GM18867 (cell line): ENCODE measurements at regions not wholly inside any gene's neighbourhood (a gene's known extent, or its start where the extent isn't known, plus 50 kb on each side); places are given as distances from the start of the nearest gene placed in this dataset.
A peak's percentile ranks its signal among the peaks of the same experiment; 100 is the strongest.
"Not testable (repeated sequence)": the region's sequence is repeated elsewhere in the genome, so short reads cannot be mapped to it uniquely, and the experiment has no call there.

Experiments used
- ATAC-seq: cut with Tn5 transposase; IDR thresholded peaks from one replicate; pipeline ENCODE4 v1.9.1; 2021; ENCODE audit warnings: mild to moderate bottlenecking, moderate library complexity; ENCODE audit not compliant: unreplicated experiment

DNA sequence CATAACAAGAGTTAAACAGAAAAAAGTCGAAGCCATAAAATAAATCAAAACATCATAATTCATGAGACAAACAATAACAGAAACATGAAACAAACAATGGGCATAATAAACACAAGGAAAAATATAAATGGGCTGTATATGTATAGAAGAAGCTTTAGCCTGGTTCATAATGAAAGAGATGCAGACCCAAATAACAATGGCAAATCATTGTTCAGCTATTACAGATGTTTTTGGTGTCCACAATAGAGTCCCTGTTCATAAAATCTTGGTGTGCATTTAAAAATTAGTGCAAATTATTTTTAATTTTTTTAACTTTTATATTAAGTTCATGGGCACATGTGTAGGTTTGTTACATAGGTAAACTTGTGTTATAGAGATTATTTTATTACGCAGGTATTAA lies 1185.9 kb upstream of the B3GALT2 start:
- no peak for ATAC-seq

DNA sequence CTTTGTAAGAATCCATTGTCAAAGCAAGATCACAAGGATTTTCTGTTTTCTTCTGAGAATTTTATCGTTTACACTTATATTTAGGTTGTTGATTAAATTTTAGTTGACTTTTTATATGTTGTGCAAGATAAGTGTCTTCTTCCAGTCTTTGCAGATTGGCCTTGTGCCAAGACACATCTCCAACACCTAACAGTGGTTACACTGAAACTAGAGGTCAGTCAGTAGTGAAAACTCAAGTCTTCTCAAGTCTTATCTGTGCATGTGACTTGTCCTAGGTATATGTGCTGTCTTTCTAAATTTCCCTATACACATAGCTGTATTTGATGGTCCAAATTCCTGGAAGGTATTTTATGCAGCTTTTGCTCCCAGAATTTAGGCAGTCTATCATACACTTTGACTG lies 1183.2 kb upstream of the B3GALT2 start:
- peak; percentile 58 for ATAC-seq

DNA sequence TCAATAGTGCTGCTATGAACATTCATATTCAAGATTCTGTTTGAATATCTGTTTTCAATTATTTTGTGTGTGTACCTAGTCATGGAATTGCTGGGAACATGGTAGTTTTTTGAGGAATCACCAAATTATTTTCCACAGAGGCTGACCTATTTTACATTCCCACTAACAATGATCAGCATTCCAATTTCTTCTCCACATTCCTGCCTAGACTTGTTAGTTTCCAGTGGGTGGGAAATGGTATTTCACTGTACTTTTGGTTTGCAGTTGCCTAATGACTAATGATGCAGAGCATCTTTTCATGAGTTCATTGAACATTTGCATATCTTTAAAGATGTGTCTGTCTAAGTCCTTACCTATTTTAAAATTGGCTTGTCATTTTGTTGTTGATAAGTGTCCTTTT lies 1182.6 kb upstream of the B3GALT2 start:
- no peak for ATAC-seq

DNA sequence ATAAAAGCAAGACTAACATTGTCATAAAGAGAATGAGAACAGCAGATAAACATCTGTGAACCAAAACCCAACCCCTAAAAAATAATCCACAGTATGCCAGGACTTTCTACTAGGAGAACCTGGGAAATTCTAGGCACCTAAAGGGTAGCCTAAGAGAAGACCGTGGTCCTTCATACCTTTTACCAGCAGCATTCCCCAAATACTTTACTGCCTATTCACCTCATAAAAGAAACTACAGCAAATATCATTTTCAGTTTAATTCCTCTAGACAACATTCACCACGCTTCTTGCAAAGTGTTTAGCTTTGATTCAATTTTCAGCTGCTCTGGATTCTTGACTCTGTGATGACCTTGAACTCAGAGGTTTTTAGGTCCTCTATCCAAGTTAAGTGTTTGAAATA lies 1180.7 kb upstream of the B3GALT2 start:
- no peak for ATAC-seq

DNA sequence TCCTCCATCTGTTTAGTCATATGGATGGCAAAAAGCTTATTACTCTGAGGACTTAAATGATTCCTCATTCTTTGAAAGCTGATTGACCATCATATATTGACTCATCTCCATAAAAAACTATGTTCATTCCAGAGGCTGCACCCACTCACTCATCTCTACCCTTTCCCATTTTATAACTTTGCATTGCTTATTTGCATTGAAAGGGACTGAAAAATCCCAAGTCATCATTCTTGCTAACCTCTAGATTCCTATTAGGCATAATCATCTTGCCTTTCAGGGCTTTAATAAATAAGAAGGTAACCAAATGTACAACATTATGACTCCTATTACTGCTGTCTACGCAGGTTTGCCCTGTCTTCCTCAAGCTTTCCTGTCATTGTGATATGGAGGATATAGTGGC lies 1180.3 kb upstream of the B3GALT2 start:
- no peak for ATAC-seq

DNA sequence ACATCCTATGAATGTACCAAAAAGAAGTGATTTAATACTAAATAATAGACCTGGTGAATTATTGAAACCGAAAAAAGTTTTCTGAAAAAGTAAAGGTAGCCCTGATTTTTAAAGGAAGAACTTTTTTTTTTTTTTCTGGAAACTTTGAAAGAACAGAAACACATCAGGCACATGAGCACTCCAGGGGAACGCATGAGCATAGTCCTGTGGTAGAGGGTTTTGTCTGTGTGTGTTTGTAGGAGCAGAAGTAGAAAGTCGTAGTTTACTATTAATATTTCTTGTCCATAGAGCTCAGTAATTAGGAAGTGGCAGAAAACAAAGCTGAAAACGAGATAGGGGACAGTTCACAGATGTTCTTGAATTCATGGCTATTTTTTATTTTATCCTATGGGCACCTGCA lies 1175.9 kb upstream of the B3GALT2 start:
- no peak for ATAC-seq

DNA sequence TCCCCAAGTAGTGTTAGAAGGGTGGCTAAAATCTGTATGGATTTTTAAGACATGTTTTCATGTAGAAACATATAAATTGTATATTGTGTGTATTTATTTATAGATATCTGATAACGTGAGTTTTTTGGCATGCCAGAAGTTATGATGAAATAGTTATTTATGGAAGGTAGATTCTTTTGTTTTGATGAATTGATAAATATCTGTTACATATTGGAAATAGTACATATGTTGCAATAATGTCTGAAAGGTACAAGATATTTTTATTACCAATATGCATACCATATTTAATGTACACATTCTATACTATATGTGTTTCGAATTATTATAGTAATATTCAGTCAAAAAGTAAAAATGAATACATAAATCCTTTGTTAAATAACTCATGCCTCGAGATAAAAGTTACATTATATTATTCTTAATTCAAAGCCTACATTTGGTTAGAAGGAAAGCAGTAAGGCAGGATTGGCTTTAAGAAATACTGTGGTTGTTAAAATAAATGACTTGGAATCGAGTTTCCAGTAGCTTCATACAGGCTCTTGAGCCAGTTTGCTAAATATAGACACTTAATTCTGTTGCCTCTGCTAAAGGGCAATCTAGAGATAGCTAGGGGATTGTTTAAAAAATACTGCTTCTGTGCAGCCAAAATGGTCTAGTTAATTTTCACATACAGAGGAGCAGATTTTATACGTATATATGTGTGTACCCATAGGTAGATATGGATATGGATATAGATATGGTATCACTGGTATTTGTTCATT lies 1175.1 kb upstream of the B3GALT2 start:
- no peak for ATAC-seq

DNA sequence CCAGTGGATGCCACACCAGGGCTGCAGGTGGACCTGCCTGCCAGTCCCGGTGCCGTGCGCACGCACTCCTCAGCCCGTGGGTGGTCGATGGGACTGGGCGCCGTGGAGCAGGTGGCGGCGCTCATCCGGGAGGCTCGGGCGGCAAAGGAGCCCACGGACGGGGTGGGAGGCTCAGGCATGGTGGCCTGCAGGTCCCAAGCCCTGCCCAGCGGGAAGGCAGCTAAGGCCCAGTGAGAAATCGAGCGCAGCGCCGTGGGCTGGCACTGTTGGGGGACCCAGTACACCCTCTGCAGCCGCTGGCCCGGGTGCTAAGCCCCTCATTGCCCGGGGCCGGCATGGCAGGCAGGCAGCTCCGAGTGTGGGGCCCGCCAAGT lies 1171.8 kb upstream of the B3GALT2 start:
- no peak for ATAC-seq

DNA sequence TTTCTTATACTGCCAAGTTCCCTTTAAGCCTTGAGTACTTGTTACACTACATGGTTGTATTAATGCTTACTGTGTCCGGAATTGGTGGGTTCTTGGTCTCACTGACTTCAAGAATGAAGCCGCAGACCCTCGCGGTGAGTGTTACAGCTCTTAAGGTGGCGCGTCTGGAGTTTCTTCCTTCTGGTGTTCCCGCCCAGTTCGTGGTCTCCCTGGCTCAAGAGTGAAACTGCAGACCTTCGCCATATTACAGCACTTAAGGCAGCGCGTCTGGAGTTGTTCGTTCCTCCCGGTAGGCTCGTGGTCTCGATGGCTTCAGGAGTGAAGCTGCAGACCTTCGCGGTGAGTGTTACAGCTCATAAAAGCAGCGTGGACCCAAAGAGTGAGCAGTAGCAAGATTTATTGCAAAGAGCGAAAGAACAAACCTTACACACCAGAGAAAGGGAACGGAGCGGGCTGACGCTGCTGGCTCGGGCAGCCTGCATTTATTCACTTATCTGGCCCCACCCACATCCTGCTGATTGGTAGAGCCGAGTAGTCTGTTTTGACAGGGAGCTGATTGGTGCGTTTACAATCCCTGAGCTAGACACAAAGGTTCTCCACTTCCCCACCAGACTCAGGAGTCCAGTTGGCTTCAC lies 1171.3 kb upstream of the B3GALT2 start:
- not testable (repeated sequence) for ATAC-seq

DNA sequence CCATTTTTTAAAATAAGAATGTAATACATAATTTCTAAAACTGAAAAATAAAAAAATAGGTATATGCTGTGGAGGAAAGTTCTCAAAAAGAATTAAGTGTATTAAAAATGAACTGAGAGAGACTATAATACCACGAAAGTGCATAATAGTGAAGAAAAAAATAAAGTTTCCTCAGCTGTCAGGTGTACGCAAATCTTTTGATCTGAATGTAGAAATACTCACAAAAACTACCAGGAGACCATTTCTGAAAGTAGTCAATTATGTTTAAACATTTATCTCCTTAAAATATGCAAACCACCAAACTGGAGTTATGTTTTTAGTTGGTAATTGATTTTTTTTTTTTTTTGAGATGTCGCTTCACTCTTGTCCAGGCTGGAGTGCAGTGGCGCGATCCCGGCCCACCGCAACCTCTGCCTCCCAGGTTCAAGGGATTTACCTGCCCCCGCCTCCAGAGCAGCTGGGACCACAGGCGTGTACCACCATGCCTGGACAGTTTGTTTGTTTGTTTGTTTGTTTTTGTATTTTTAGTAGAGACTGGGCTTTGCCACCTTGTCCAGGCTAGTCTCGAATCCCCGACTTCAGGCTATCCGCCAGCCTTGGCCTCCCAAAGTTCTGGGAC lies 1169.2 kb upstream of the B3GALT2 start:
- ATAC-seq, result peak; percentile 76

DNA sequence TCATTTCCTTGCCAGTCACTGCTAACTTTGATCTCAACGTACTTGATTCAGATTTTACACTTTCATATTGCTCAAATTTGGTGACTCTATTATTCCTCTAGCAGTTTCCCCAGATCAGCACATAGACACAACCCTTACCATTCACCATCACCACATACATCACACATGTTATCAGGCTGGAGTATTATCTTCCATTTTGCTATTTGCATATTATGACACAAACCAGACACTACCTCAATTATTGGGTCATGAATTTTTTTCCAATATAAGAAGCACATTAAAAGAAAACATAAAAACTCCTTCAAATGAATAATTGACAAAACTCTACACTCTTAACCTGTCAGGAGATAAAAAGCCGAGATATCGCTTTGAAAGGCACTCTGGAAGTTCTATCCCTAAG lies 1166.7 kb upstream of the B3GALT2 start:
- no peak for ATAC-seq

DNA sequence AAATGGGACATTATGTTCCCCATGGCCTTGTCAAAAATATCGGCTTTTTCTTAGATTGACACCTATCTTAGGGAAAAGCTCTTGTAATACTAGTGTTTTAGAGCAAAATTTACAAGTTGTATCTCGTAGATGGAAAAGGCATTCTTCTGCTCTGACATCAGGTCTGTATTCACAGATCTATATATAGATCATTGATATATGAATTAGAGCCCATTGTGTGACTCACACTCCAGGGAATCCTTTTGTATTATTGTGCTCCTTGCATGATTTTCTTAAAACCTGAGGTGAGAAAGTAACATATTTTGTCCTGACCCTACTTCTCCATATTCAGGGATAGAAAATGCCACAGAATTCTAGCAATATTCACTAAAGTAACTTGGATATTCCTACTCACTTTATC lies 1160.8 kb upstream of the B3GALT2 start:
- ATAC-seq, result no peak

DNA sequence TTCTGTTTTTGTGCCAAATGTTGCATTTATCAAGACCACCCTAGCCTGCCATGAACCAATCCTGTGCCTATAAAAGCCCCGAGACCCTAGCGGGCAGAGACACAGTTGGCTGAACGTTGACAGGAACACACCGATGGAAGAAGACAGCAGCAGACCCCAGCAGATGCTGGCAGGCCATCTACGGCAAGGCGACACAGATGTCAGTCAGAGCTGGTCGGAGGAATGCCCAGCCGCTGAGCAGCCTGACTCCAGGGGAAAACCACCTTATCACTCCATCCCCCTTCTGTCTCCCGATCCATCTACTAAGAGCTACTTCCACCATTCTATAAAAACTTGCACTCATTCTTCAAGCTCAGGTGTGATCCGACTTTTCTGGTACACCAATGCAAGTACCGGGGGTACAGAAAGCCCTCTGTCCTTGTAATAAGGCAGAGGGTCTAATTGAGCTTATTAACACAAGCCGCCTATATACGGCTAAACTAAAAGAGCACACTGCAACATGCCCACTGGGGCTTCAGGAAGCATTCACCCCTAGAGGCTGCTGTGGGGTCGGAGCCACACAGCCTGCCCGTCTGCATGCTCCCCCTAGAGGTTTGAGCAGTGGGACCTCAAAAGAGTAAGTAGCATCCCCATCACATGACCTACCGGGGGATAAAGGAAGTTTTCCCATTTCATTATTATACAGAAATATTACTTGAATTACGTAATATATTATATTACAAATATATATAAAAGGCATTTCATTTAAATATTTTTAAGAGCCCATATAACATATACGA lies 1156.3 kb upstream of the B3GALT2 start:
- peak; percentile 50 for ATAC-seq

DNA sequence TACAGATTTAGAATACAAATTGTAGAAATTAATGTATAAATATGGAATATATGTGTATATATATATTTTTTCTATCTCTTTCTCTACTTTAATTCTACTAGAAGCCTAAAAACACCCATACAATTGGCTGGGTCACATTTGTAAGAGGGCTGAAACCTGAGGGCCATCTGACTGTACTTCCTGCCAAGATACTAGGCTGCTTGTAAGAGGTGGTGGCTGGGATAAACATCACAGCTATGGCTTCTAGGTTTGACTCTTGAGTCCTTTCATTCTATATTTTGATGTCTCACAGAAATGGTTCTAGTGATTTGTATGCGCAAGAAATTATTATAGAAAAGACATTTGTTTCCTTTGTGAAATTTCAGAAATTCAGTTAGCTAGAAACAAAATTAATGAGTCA lies 1155.2 kb upstream of the B3GALT2 start:
- no peak for ATAC-seq

DNA sequence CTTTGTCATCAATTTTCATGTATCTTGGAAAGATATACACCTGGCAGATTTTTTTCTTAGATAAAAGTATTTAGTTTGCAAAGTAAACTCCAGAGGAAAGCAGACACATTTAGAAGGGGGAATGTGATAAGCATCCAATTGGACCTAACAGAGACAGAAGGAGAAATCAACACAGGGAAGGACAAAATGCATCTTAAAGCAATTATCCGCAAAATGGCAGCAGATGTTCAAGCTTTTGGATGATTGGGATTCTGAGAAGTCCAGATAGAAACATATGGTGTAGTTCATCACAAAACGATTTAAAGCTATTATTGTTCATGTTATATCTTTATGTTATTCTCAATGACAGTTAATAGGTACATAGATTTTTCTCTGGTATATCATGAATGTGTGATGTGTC lies 1153.1 kb upstream of the B3GALT2 start:
- ATAC-seq, result no peak

DNA sequence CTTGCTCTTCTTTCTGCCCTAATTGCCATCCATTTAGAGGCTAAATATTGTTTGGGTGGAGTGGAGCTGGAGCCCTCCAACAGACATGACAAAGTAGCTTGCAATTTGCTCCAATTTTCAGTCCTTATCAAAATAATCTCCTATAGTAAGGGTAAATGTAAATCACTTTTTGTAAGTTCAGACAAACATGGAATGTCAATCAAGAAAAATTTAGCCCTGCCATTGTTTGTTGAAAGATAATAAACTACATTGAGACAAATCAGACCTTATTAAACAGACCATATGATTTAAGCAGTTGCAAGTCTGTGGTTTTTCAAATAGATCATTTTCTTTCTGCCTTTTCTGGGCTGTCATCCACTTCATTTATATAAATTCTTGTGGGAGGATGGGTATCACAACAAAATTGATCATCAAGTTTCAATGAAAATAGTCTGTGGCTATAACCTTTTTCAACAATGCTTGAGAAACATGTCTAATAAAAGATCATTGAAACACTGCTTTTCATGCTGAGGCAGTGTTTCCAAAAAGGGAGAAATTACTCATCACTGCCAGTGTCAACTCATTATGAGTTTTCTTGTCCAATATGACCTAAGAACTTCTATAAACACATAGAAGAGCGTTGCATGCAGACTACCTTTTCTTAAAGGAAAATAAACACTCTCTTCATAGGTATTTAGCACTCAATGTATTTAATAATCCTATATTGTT lies 1152.0 kb upstream of the B3GALT2 start:
- peak; percentile 51 for ATAC-seq

DNA sequence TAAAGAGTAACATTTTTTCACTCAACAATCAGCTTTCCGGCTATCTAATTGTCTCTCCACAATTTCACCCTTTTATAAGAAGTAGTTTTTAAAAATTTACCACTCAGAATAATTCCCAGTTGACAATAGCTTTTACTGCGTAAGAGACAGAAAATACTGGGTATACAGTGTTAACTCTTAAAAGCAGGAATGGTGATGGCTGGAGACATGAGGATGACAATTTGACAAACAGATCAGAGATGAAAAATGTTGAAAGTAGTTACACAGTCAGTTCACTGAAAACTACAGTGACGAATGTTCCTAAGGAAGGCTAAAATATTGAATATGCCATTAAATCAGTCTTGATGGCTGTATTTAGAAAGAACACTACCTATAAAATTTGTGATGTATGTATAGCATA lies 1146.8 kb upstream of the B3GALT2 start:
- ATAC-seq, result no peak

DNA sequence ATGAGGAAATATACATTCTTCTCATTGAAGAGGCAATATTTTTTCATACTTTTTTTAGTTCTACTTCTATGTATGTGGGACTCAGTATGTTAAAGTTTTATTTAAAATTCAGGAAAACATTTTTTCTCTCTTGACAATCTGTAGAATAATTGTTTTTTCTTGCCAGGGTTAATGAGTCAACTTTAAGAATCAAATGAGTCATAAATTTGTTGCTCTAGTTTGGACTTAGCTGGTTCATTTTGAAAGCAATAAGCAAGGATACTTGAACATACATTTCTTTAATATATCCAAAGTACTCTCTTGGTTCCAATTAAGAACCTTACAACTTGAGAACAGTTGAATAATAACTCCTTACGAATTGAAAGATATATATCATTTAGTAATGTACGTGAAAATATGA lies 1145.3 kb upstream of the B3GALT2 start:
- ATAC-seq, result no peak

DNA sequence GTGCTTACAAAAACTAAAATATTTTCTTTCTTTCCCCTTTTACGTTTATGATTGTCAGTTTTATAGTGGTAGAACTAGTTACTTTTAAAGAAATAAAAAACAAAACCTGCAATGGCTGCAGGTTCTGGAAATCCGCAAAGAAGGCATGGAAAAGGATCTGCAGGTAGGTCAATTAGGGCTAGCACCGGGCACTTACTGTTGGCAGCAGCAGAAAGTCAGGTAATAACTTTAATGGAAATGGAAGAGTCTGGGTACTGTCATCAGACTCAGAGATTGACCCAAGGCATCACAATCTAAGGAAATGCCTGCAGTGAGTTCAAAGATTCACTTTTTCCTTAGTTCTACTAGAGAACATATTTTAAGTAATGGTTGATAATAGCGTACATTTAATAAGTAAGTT lies 1136.3 kb upstream of the B3GALT2 start:
- no peak for ATAC-seq

DNA sequence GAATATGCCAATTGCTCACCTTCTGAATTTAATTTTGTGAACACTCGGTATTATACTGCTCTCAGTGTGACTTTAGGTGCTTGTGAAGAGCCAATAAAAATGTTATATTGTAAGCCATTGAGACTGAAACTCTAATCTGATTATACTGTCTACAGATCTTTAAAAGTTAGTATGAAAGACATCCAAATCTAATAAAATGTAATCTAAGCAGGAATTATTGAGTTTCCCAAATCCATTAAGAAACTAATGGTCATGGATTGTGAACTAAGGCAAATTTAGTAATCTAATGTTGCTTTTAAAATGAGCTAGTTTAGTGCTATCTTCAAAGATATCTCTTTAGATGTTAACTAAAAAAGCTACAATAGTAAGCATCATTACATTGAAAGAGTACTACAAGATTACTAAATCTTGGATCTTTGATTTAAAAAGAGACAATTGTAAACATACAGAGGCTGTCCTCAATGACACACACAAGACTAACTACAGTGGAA lies 1132.4 kb upstream of the B3GALT2 start:
- no peak for ATAC-seq

DNA sequence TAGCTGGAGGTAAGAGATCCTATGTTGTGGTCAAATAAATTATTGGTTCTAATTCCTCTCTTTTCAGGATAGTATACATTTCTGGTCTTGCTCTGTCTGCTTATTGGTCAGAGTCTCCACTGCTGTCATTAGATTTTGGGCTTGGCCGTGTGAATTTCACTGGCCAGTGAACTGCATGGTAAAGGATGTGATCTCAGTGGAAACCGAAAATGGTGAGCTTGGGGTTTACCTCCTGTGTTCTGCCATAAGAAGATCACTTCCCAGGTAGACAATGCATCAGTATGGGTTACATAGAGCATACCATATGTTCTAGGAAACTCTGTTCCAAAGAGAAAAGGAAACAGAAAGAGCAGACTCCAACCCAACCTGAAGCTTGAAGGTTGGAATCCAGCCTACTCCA lies 1123.3 kb upstream of the B3GALT2 start:
- no peak for ATAC-seq
